Mucosa of rectum (tissue), 2 donors: ENCODE measurements at regions not wholly inside any gene's neighbourhood (a gene's known extent, or its start where the extent isn't known, plus 50 kb on each side); places are given as distances from the start of the nearest gene placed in this dataset.
"Not testable (repeated sequence)": the region's sequence is repeated elsewhere in the genome, so short reads cannot be mapped to it uniquely, and the experiment has no call there.

ENCODE experiments used
- H3K27ac ChIP-seq, 2 donors: one replicate each; pipeline ENCODE4 v1.7.0; 2013; ENCODE audit warnings: inconsistent platforms in 2 of 2, low read depth in 2 of 2, low read length in 2 of 2
- H3K27me3 ChIP-seq, 2 donors: one replicate each; pipeline ENCODE4 v1.7.0; 2013; ENCODE audit warnings: low read length in 2 of 2; ENCODE audit not compliant: control insufficient read depth in 2 of 2, insufficient read depth in 2 of 2
- H3K36me3 ChIP-seq, 2 donors: one replicate each; pipeline ENCODE4 v1.7.0; 2013; ENCODE audit warnings: low read length in 2 of 2; ENCODE audit not compliant: control insufficient read depth in 2 of 2, insufficient read depth in 2 of 2
- H3K4me1 ChIP-seq, 2 donors: one replicate each; pipeline ENCODE4 v1.7.0; 2013; ENCODE audit warnings: low read length in 2 of 2, mild to moderate bottlenecking in 1 of 2; ENCODE audit not compliant: control insufficient read depth in 2 of 2, insufficient read depth in 2 of 2
- H3K4me3 ChIP-seq, 2 donors: one replicate each; pipeline ENCODE4 v1.7.0; 2013; ENCODE audit warnings: low read length in 2 of 2
- H3K9ac ChIP-seq, 2 donors: one replicate each; pipeline ENCODE4 v1.7.0; 2013; ENCODE audit warnings: low read length in 2 of 2, low read depth in 1 of 2, mild to moderate bottlenecking in 1 of 2
- H3K9me3 ChIP-seq, 2 donors: one replicate each; pipeline ENCODE4 v1.7.0; 2013; ENCODE audit warnings: low read length in 2 of 2; ENCODE audit not compliant: control insufficient read depth in 2 of 2
- donor health status: healthy.
- donor health status: Normal muscosa, but diverticular disease.

- no peak overlapping the region for H3K9ac ChIP-seq
- H3K9me3 ChIP-seq, result no peaks in the 10 kb centered on the region
- no peaks in the 10 kb centered on the region for H3K36me3 ChIP-seq
- no peaks in the 10 kb centered on the region for H3K4me1 ChIP-seq
- no peaks in the 10 kb centered on the region for H3K27me3 ChIP-seq
- H3K27ac ChIP-seq, result no peak overlapping the region
- H3K4me3 ChIP-seq, result no peak overlapping the region
Observed at GRCh38 chr16:52680993-52681392, 134.1 kb upstream of the TOX3 start.

GRCh38 chr16:52677501-52677900 is 130.6 kb upstream of the TOX3 start:
- no peaks in the 10 kb centered on the region for H3K27me3 ChIP-seq
- H3K27ac ChIP-seq, result no peak overlapping the region
- no peak overlapping the region for H3K9ac ChIP-seq
- no peaks in the 10 kb centered on the region for H3K36me3 ChIP-seq
- H3K4me1 ChIP-seq, result no peaks in the 10 kb centered on the region
- H3K4me3 ChIP-seq, result no peak overlapping the region
- H3K9me3 ChIP-seq, result no peaks in the 10 kb centered on the region

- H3K9me3 ChIP-seq, result no peaks in the 10 kb centered on the region
- no peak overlapping the region for H3K27ac ChIP-seq
- H3K27me3 ChIP-seq, result no peaks in the 10 kb centered on the region
- H3K9ac ChIP-seq, result no peak overlapping the region
- H3K4me3 ChIP-seq, result no peak overlapping the region
- H3K36me3 ChIP-seq, result no peaks in the 10 kb centered on the region
- no peaks in the 10 kb centered on the region for H3K4me1 ChIP-seq
Observed at GRCh38 chr16:52676959-52677358, 130.0 kb upstream of the TOX3 start.

- no peaks in the 10 kb centered on the region for H3K27me3 ChIP-seq
- no peak overlapping the region for H3K27ac ChIP-seq
Observed at GRCh38 chr16:52671590-52671989, 124.6 kb upstream of the TOX3 start.

GRCh38 chr16:52657924-52658323 is 111.0 kb upstream of the TOX3 start:
- Histone ChIP-seq H3K27ac (no peak overlapping the region), H3K36me3 (no peaks in the 10 kb centered on the region), H3K9ac (no peak overlapping the region), H3K4me1 (no peaks in the 10 kb centered on the region), H3K9me3 (peaks cover 0 to 3% of the 10 kb centered on the region in 2 donors), H3K4me3 (no peak overlapping the region), H3K27me3 (no peaks in the 10 kb centered on the region)

More at GRCh38 chr16:52671590-52671989, 124.6 kb upstream of the TOX3 start:
- Histone ChIP-seq H3K9ac (no peak overlapping the region), H3K4me1 (no peaks in the 10 kb centered on the region), H3K4me3 (no peak overlapping the region), H3K36me3 (no peaks in the 10 kb centered on the region), H3K9me3 (no peaks in the 10 kb centered on the region)

- not testable (repeated sequence) for H3K4me1 ChIP-seq, H3K4me3 ChIP-seq, H3K9me3 ChIP-seq, H3K36me3 ChIP-seq, H3K27ac ChIP-seq, H3K27me3 ChIP-seq, H3K9ac ChIP-seq
Observed at GRCh38 chr16:52655916-52656315, 109.0 kb upstream of the TOX3 start.

- H3K36me3 ChIP-seq, H3K4me3 ChIP-seq, H3K9ac ChIP-seq, H3K27me3 ChIP-seq, H3K9me3 ChIP-seq, H3K27ac ChIP-seq, H3K4me1 ChIP-seq: not testable (repeated sequence)
Observed at GRCh38 chr16:52655156-52655555, 108.2 kb upstream of the TOX3 start.

- Histone ChIP-seq H3K27ac (no peak overlapping the region), H3K4me3 (no peak overlapping the region), H3K36me3 (no peaks in the 10 kb centered on the region), H3K9me3 (no peaks in the 10 kb centered on the region), H3K4me1 (no peaks in the 10 kb centered on the region), H3K9ac (no peak overlapping the region), H3K27me3 (no peaks in the 10 kb centered on the region)
Observed at GRCh38 chr16:52652033-52652432, 105.1 kb upstream of the TOX3 start.

GRCh38 chr16:52650789-52651188 is 103.8 kb upstream of the TOX3 start:
- Histone ChIP-seq H3K4me1 (no peaks in the 10 kb centered on the region), H3K27me3 (no peaks in the 10 kb centered on the region), H3K9me3 (no peaks in the 10 kb centered on the region), H3K9ac (no peak overlapping the region), H3K27ac (no peak overlapping the region), H3K36me3 (no peaks in the 10 kb centered on the region), H3K4me3 (no peak overlapping the region)

GRCh38 chr16:52650318-52650717 is 103.4 kb upstream of the TOX3 start:
- H3K27ac ChIP-seq, result no peak overlapping the region
- no peaks in the 10 kb centered on the region for H3K27me3 ChIP-seq
- no peaks in the 10 kb centered on the region for H3K9me3 ChIP-seq
- H3K4me3 ChIP-seq, result no peak overlapping the region
- H3K36me3 ChIP-seq, result no peaks in the 10 kb centered on the region
- no peak overlapping the region for H3K9ac ChIP-seq
- no peaks in the 10 kb centered on the region for H3K4me1 ChIP-seq

GRCh38 chr16:52649870-52650269 is 102.9 kb upstream of the TOX3 start:
- Histone ChIP-seq H3K36me3 (no peaks in the 10 kb centered on the region), H3K9me3 (no peaks in the 10 kb centered on the region), H3K4me3 (no peak overlapping the region), H3K4me1 (no peaks in the 10 kb centered on the region), H3K9ac (no peak overlapping the region), H3K27ac (no peak overlapping the region), H3K27me3 (no peaks in the 10 kb centered on the region)
